Panc1 (cell line): ENCODE measurements at regions not wholly inside any gene's neighbourhood (a gene's known extent, or its start where the extent isn't known, plus 50 kb on each side); places are given as distances from the start of the nearest gene placed in this dataset.

Experiments
- SIN3A ChIP-seq: IDR thresholded peaks from 2 replicates; pipeline ENCODE4 v1.6.1; 2012; ENCODE audit warnings: low read depth, mild to moderate bottlenecking, low read length, moderate library complexity, borderline replicate concordance; ENCODE audit not compliant: insufficient read depth
- TF ChIP-seq, protein P1 (sequence below): fragments of 450-650 bp; IDR thresholded peaks from 2 replicates; pipeline ENCODE4 v1.5.1; 2017; ENCODE audit warnings: mild to moderate bottlenecking
- TF ChIP-seq, protein P2 (sequence below), 2 experiments: IDR thresholded peaks; 2 replicates each; pipeline ENCODE4 v1.6.1; 2011 to 2012; ENCODE audit warnings: low read depth in 2 of 2, control low read depth in 1 of 2, low read length in 1 of 2, mild to moderate bottlenecking in 1 of 2, moderate library complexity in 1 of 2; ENCODE audit not compliant: insufficient read depth in 1 of 2

DNA sequence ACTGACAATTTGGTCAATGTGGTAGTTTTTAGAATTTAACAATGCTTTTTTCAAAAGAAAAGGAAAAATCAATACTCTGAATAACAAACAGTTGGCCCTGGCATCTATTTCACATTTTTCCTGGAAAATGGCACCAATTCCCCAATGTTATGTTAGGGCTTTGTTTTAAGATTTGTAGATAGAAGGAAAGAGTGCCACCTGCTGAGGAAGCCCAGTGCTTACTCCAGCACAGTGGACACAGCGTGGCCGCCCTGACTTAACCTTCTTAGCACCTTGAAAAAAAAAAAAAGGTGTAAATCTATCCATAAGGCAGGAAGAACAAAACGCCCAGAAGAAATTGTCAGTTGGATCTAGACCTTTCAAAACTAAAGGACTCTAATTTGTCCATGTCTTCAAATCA lies 110.7 kb upstream of the CNTN4 start:
- TF ChIP-seq, protein P1, sequence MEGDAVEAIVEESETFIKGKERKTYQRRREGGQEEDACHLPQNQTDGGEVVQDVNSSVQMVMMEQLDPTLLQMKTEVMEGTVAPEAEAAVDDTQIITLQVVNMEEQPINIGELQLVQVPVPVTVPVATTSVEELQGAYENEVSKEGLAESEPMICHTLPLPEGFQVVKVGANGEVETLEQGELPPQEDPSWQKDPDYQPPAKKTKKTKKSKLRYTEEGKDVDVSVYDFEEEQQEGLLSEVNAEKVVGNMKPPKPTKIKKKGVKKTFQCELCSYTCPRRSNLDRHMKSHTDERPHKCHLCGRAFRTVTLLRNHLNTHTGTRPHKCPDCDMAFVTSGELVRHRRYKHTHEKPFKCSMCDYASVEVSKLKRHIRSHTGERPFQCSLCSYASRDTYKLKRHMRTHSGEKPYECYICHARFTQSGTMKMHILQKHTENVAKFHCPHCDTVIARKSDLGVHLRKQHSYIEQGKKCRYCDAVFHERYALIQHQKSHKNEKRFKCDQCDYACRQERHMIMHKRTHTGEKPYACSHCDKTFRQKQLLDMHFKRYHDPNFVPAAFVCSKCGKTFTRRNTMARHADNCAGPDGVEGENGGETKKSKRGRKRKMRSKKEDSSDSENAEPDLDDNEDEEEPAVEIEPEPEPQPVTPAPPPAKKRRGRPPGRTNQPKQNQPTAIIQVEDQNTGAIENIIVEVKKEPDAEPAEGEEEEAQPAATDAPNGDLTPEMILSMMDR = peak; percentile 19; the same call in 1 of the 2 replicates
- TF ChIP-seq SIN3A = no peak
- TF ChIP-seq, protein P2, sequence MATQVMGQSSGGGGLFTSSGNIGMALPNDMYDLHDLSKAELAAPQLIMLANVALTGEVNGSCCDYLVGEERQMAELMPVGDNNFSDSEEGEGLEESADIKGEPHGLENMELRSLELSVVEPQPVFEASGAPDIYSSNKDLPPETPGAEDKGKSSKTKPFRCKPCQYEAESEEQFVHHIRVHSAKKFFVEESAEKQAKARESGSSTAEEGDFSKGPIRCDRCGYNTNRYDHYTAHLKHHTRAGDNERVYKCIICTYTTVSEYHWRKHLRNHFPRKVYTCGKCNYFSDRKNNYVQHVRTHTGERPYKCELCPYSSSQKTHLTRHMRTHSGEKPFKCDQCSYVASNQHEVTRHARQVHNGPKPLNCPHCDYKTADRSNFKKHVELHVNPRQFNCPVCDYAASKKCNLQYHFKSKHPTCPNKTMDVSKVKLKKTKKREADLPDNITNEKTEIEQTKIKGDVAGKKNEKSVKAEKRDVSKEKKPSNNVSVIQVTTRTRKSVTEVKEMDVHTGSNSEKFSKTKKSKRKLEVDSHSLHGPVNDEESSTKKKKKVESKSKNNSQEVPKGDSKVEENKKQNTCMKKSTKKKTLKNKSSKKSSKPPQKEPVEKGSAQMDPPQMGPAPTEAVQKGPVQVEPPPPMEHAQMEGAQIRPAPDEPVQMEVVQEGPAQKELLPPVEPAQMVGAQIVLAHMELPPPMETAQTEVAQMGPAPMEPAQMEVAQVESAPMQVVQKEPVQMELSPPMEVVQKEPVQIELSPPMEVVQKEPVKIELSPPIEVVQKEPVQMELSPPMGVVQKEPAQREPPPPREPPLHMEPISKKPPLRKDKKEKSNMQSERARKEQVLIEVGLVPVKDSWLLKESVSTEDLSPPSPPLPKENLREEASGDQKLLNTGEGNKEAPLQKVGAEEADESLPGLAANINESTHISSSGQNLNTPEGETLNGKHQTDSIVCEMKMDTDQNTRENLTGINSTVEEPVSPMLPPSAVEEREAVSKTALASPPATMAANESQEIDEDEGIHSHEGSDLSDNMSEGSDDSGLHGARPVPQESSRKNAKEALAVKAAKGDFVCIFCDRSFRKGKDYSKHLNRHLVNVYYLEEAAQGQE (IDR thresholded peaks at IDR 0.05; ENCODE audit: insufficient read depth in 1 of 2, low read depth in 2 of 2, low read length in 1 of 2) = no peak
